SK-N-SH treated with all-trans-retinoic acid at 6 μM for 48 hours (cell line): ENCODE measurements at regions not wholly inside any gene's neighbourhood (a gene's known extent, or its start where the extent isn't known, plus 50 kb on each side); places are given as distances from the start of the nearest gene placed in this dataset.

Experiments used
- ATAC-seq: fragments of 200-7000 bp; cut with Tn5 transposase; 3 replicates; pipeline ENCODE4 v1.9.1; 2020; ENCODE audit warnings: mild to moderate bottlenecking, moderate library complexity
- ARNTL ChIP-seq: fragments of 450-650 bp; formaldehyde crosslinking; IDR thresholded peaks from 2 replicates; pipeline ENCODE4 v1.5.0; 2020; ENCODE audit warnings: low read depth, mild to moderate bottlenecking, moderate library complexity, borderline replicate concordance
- BACH2 ChIP-seq: fragments of 250-450 bp; sonication (Bioruptor Pico); IDR thresholded peaks from 2 replicates; pipeline ENCODE4 v1.9.0; 2021; ENCODE audit warnings: mild to moderate bottlenecking, borderline replicate concordance
- CREB5 ChIP-seq: fragments of 250-450 bp; sonication (Bioruptor Pico); IDR thresholded peaks from 2 replicates; pipeline ENCODE4 v1.5.1; 2020; ENCODE audit warnings: low read depth, mild to moderate bottlenecking, moderate library complexity
- CSDC2 ChIP-seq: fragments of 250-450 bp; sonication (Bioruptor Pico); IDR thresholded peaks from 2 replicates; pipeline ENCODE4 v1.5.0; 2020; ENCODE audit warnings: mild to moderate bottlenecking, moderate library complexity
- GLIS3 ChIP-seq: fragments of 250-450 bp; sonication (Bioruptor Pico); IDR thresholded peaks from 2 replicates; pipeline ENCODE4 v1.5.0; 2020; ENCODE audit warnings: mild to moderate bottlenecking, moderate library complexity
- ISL1 ChIP-seq: fragments of 250-450 bp; sonication (Bioruptor Pico); IDR thresholded peaks from 2 replicates; pipeline ENCODE4 v2.1.2; 2022; ENCODE audit warnings: mild to moderate bottlenecking, moderate library complexity
- OSR1 ChIP-seq: fragments of 250-450 bp; sonication (Bioruptor Pico); IDR thresholded peaks from 2 replicates; pipeline ENCODE4 v1.8.0; 2022; ENCODE audit warnings: moderate library complexity, mild to moderate bottlenecking, inconsistent platforms
- PATZ1 ChIP-seq: fragments of 250-450 bp; sonication (Bioruptor Pico); IDR thresholded peaks from 2 replicates; pipeline ENCODE4 v1.8.0; 2020; ENCODE audit warnings: mild to moderate bottlenecking, moderate library complexity, borderline replicate concordance
- POU6F1 ChIP-seq: fragments of 250-450 bp; sonication (Bioruptor Pico); IDR thresholded peaks from 2 replicates; pipeline ENCODE4 v1.8.0; 2021; ENCODE audit warnings: low read depth, mild to moderate bottlenecking, moderate library complexity, borderline replicate concordance
- PPARA ChIP-seq: fragments of 250-450 bp; sonication (Bioruptor Pico); IDR thresholded peaks from 2 replicates; pipeline ENCODE4 v1.5.0; 2020; ENCODE audit warnings: mild to moderate bottlenecking, borderline replicate concordance
- RARB ChIP-seq: fragments of 250-450 bp; sonication (Bioruptor Pico); IDR thresholded peaks from 2 replicates; pipeline ENCODE4 v1.8.0; 2021; ENCODE audit warnings: mild to moderate bottlenecking, moderate library complexity
- SNAI2 ChIP-seq: fragments of 250-450 bp; sonication (Bioruptor Pico); IDR thresholded peaks from 2 replicates; pipeline ENCODE4 v1.5.0; 2020; ENCODE audit warnings: mild to moderate bottlenecking, moderate library complexity
- TCF4 ChIP-seq: fragments of 250-450 bp; sonication (Bioruptor Pico); IDR thresholded peaks from 2 replicates; pipeline ENCODE4 v1.8.0; 2021; ENCODE audit warnings: mild to moderate bottlenecking, moderate library complexity, borderline replicate concordance
- TOX ChIP-seq: fragments of 250-450 bp; sonication (Bioruptor Pico); IDR thresholded peaks from 2 replicates; pipeline ENCODE4 v1.8.0; 2021; ENCODE audit warnings: mild to moderate bottlenecking, moderate library complexity, borderline replicate concordance
- ZFP3 ChIP-seq: fragments of 250-450 bp; sonication (Bioruptor Pico); IDR thresholded peaks from 2 replicates; pipeline ENCODE4 v1.5.0; 2020; ENCODE audit warnings: mild to moderate bottlenecking, moderate library complexity
- ZFP30 ChIP-seq: fragments of 450-650 bp; formaldehyde crosslinking; IDR thresholded peaks from 2 replicates; pipeline ENCODE4 v1.5.0; 2022; ENCODE audit warnings: mild to moderate bottlenecking, moderate library complexity
- ZNF565 ChIP-seq: fragments of 450-650 bp; formaldehyde crosslinking; conservative IDR thresholded peaks from 2 replicates; pipeline ENCODE4 v1.5.0; 2020; ENCODE audit warnings: low read depth, mild to moderate bottlenecking, moderate library complexity
- ZNF70 ChIP-seq: fragments of 450-650 bp; formaldehyde crosslinking; IDR thresholded peaks from 2 replicates; pipeline ENCODE4 v1.5.0; 2020; ENCODE audit warnings: mild to moderate bottlenecking, moderate library complexity
- ZNF8 ChIP-seq: fragments of 450-650 bp; formaldehyde crosslinking; IDR thresholded peaks from 2 replicates; pipeline ENCODE4 v1.5.0; 2020; ENCODE audit warnings: mild to moderate bottlenecking, moderate library complexity

- ATAC-seq: no peak
- TF ChIP-seq GLIS3: no peak
- no peak for TF ChIP-seq TOX (CRISPR knock-in tag)
- no peak for TF ChIP-seq POU6F1 (CRISPR knock-in tag)
Measured at GRCh38 chr17:77657839-77658238, 300.7 kb upstream of the TNRC6C start.

- no peak for TF ChIP-seq TOX (CRISPR knock-in tag)
- no peak for TF ChIP-seq ZFP3
- no peak for TF ChIP-seq TCF4 (CRISPR knock-in tag)
- no peak for TF ChIP-seq ZNF565 (CRISPR knock-in tag)
- no peak for TF ChIP-seq ZNF70
- no peak for TF ChIP-seq ISL1 (CRISPR knock-in tag)
- TF ChIP-seq CREB5: no peak
- no peak for TF ChIP-seq PATZ1
- TF ChIP-seq, all 23 proteins: peak for 0
- no peak for ATAC-seq
Measured at GRCh38 chr17:77660524-77660923, 298.0 kb upstream of the TNRC6C start.

GRCh38 chr17:77662833-77663232, 295.7 kb upstream of the TNRC6C start:
- ATAC-seq: no peak
- TF ChIP-seq ZFP30 (CRISPR knock-in tag): peak; percentile 51; the same call in 1 of the 2 replicates
- TF ChIP-seq RARB (CRISPR knock-in tag): no peak
- TF ChIP-seq, all 23 proteins: peak for 1

- TF ChIP-seq CREB5 (no peak), ZNF565 (CRISPR knock-in tag) (no peak), PPARA (CRISPR knock-in tag) (no peak), TCF4 (CRISPR knock-in tag) (no peak), ZFP30 (CRISPR knock-in tag) (no peak), GLIS3 (no peak), SNAI2 (CRISPR knock-in tag) (no peak), ZNF8 (CRISPR knock-in tag) (no peak), ARNTL (CRISPR knock-in tag) (no peak), ZFP3 (no peak), PATZ1 (no peak), CSDC2 (CRISPR knock-in tag) (no peak), ISL1 (CRISPR knock-in tag) (no peak), TOX (CRISPR knock-in tag) (no peak), RARB (CRISPR knock-in tag) (no peak), BACH2 (no peak), ZNF70 (no peak), OSR1 (CRISPR knock-in tag) (no peak)
- TF ChIP-seq, all 23 proteins: peak for 0
- no peak for ATAC-seq
Measured at GRCh38 chr17:77664097-77664729, 294.3 kb upstream of the TNRC6C start.
